ENCODE measurements at regions not wholly inside any gene's neighbourhood (a gene's known extent, or its start where the extent isn't known, plus 50 kb on each side); places are given as distances from the start of the nearest gene placed in this dataset.

DNA sequence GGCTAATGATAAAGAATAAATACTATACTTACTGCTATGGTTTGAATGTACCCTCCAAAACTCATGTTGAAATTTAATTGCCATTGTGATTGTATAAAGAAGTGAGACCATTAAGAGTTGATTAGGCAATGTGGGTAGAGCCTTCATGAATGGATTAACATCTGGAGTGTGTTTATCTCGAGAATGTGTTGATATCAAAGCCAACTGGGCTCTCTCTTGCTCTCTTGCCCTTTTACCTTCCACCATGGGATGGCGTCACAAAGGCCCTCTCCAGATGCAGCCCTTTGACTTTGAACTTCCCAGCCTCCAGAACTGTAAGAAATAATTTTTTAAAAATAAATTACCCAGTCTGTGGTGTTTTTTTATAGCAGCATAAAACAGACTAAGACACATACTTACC, 50.1 kb upstream of the GHITM start:
- Histone ChIP-seq H3K27me3 (ENCODE audit: insufficient read depth, low read length) (no peaks in the 10 kb centered on the region), H3K4me1 (ENCODE audit: insufficient read depth, low read length) (no peaks in the 10 kb centered on the region), H3K36me3 (ENCODE audit: insufficient read depth, low read length) (no peaks in the 10 kb centered on the region), H3K4me2 (ENCODE audit: low read length) (no peak overlapping the region), H2AFZ (ENCODE audit: low read depth, low read length) (no peak overlapping the region), H3K9ac (ENCODE audit: low read length) (no peak overlapping the region), H3K4me3 (ENCODE audit: insufficient read depth, low read depth, low read length) (no peak overlapping the region), H3K9me3 (ENCODE audit: insufficient read depth, low read depth, low read length) (no peaks in the 10 kb centered on the region), H4K20me1 (ENCODE audit: insufficient read depth, low read length) (no peaks in the 10 kb centered on the region), H3K27ac (ENCODE audit: low read depth, low read length) (no peak overlapping the region), H3K79me2 (ENCODE audit: insufficient read depth, low read length) (no peaks in the 10 kb centered on the region)
- no peak overlapping the region for H3K27ac Mint-ChIP-seq (ENCODE audit: unreplicated experiment)
- H3K36me3 Mint-ChIP-seq (ENCODE audit: low read depth, unreplicated experiment): no peaks in the 10 kb centered on the region
- H3K4me3 Mint-ChIP-seq (ENCODE audit: unreplicated experiment): no peak overlapping the region
- DNase-seq (ENCODE audit: low read depth) (no peak), FAIRE-seq (no peak)
- no peaks in the 10 kb centered on the region for H3K27me3 Mint-ChIP-seq (ENCODE audit: low read depth, unreplicated experiment)
- TF ChIP-seq, protein P1, sequence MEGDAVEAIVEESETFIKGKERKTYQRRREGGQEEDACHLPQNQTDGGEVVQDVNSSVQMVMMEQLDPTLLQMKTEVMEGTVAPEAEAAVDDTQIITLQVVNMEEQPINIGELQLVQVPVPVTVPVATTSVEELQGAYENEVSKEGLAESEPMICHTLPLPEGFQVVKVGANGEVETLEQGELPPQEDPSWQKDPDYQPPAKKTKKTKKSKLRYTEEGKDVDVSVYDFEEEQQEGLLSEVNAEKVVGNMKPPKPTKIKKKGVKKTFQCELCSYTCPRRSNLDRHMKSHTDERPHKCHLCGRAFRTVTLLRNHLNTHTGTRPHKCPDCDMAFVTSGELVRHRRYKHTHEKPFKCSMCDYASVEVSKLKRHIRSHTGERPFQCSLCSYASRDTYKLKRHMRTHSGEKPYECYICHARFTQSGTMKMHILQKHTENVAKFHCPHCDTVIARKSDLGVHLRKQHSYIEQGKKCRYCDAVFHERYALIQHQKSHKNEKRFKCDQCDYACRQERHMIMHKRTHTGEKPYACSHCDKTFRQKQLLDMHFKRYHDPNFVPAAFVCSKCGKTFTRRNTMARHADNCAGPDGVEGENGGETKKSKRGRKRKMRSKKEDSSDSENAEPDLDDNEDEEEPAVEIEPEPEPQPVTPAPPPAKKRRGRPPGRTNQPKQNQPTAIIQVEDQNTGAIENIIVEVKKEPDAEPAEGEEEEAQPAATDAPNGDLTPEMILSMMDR (IDR thresholded peaks at IDR 0.05; ENCODE audit: insufficient read depth, low read depth, low read length): no peak
- TF ChIP-seq EZH2 (IDR thresholded peaks at IDR 0.05; ENCODE audit: insufficient read depth, low read length): no peak
- H3K4me1 Mint-ChIP-seq (ENCODE audit: low read depth, unreplicated experiment): no peaks in the 10 kb centered on the region
- H3K9me3 Mint-ChIP-seq (ENCODE audit: unreplicated experiment): peaks cover 2% of the 10 kb centered on the region
